Body of pancreas (tissue), 4 donors: ENCODE measurements at regions not wholly inside any gene's neighbourhood (a gene's known extent, or its start where the extent isn't known, plus 50 kb on each side); places are given as distances from the start of the nearest gene placed in this dataset.

Source experiments
- ATAC-seq: fragments of 150-250 bp; one replicate; pipeline ENCODE4 v1.9.1; 2016
- DNase-seq, 4 donors: peaks; one replicate each; pipeline ENCODE4 v3.0.0-alpha.2; 2019
- H3K27ac ChIP-seq, 4 donors: fragments of 200-600 bp; sonication (generic); 1 replicate in 3 of 4; 2 replicates in 1 of 4; pipeline versions ENCODE4 v1.5.1 to v1.6.1; 2016 to 2019; ENCODE audit warnings: mild to moderate bottlenecking in 1 of 4, mixed read lengths in 1 of 4, moderate library complexity in 1 of 4
- H3K27me3 ChIP-seq, 2 donors: fragments of 200-600 bp; sonication (generic); one replicate each; pipeline ENCODE4 v1.6.0; 2016; ENCODE audit warnings: mild to moderate bottlenecking in 1 of 2
- H3K36me3 ChIP-seq, 2 donors: fragments of 200-600 bp; sonication (generic); replicated peaks in 1 of 2; 2 replicates each; pipeline ENCODE4 v1.5.1; 2016; ENCODE audit warnings: low read depth in 2 of 2; ENCODE audit not compliant: insufficient read depth in 1 of 2
- H3K4me1 ChIP-seq: fragments of 200-600 bp; sonication (generic); one replicate; pipeline ENCODE4 v1.6.0; 2016
- H3K4me3 ChIP-seq, 2 donors: fragments of 200-600 bp; sonication (generic); 1 replicate in 1 of 2; 2 replicates in 1 of 2; pipeline ENCODE4 v1.5.1; 2016 to 2019
- H3K9me3 ChIP-seq, 3 donors: fragments of 200-600 bp; sonication (generic); 1 replicate in 2 of 3; 2 replicates in 1 of 3; pipeline ENCODE4 v1.5.1; 2016
- CTCF ChIP-seq, 7 experiments: fragments of 450-650 bp in 4 of 7; fragments of 200-600 bp in 3 of 7; sonication (generic) in 3 of 7; IDR thresholded peaks; one replicate each; pipeline ENCODE4 v1.5.1; 2016 to 2019; ENCODE audit warnings: antibody characterized with exemption in 7 of 7
- POLR2A ChIP-seq, 3 donors: fragments of 450-650 bp; IDR thresholded peaks; one replicate each; pipeline ENCODE4 v1.6.1; 2016; ENCODE audit warnings: antibody characterized with exemption in 3 of 3, mild to moderate bottlenecking in 2 of 3
- WGBS, 2 donors: methylation state at CpG; one replicate each; pipeline ENCODE4 v1.1.5; 2017; 5-methylcytosine and 5-hydroxymethylcytosine counted together
- intact Hi-C: fragments of 100-400 bp; cut with DNase I; formaldehyde crosslinking; loops from one replicate; pipeline ENCODE4 v1.15.1; 2023

- intact Hi-C loops: no loop called here
- ATAC-seq: no peak
- WGBS, 2 donors: 44 to 69% methylated on average over 5 to 6 of the region's 6 CpGs
These were observed 83.5 kb upstream of the C14orf180 start for GRCh38 chr14:104496095-104496494.

GRCh38 chr14:104499784-104500760, 79.5 kb upstream of the C14orf180 start:
- Histone ChIP-seq H3K27ac (no peak overlapping the region), H3K36me3 (no peaks in the 10 kb centered on the region), H3K4me3 (no peak overlapping the region), H3K4me1 (no peaks in the 10 kb centered on the region), H3K9me3 (no peaks in the 10 kb centered on the region), H3K27me3 (no peaks in the 10 kb centered on the region)
- intact Hi-C loops: no loop called here
- DNase-seq: no peak
- TF ChIP-seq POLR2A (IDR thresholded peaks at IDR 0.05): no peak
- TF ChIP-seq CTCF (IDR thresholded peaks at IDR 0.05): no peak
- ATAC-seq: no peak
- WGBS, 2 donors: 68 to 74% methylated on average over 10 to 15 of the region's 15 CpGs

More at GRCh38 chr14:104496095-104496494, 83.5 kb upstream of the C14orf180 start:
- Histone ChIP-seq H3K27me3 (no peaks in the 10 kb centered on the region), H3K4me1 (no peaks in the 10 kb centered on the region), H3K27ac (no peak overlapping the region), H3K9me3 (no peaks in the 10 kb centered on the region), H3K4me3 (no peak overlapping the region), H3K36me3 (no peaks in the 10 kb centered on the region)
- DNase-seq: no peak
- TF ChIP-seq POLR2A (IDR thresholded peaks at IDR 0.05): no peak
- no peak for TF ChIP-seq CTCF (IDR thresholded peaks at IDR 0.05)

- H3K27ac ChIP-seq: no peak overlapping the region
- H3K27me3 ChIP-seq: no peaks in the 10 kb centered on the region
- H3K4me3 ChIP-seq: no peak overlapping the region
- WGBS, 2 donors: 86 to 88% methylated on average over 1 of the region's 1 CpG
- no peaks in the 10 kb centered on the region for H3K36me3 ChIP-seq
- ATAC-seq (no peak), DNase-seq (no peak)
- no peaks in the 10 kb centered on the region for H3K4me1 ChIP-seq
- no peak for TF ChIP-seq CTCF (IDR thresholded peaks at IDR 0.05)
- TF ChIP-seq POLR2A (IDR thresholded peaks at IDR 0.05): no peak
- no peaks in the 10 kb centered on the region for H3K9me3 ChIP-seq
- intact Hi-C loops: no loop called here
These were observed 77.5 kb upstream of the C14orf180 start for GRCh38 chr14:104502060-104502459.

GRCh38 chr14:104503691-104504090, 75.9 kb upstream of the C14orf180 start:
- no peak for ATAC-seq

More at GRCh38 chr14:104503691-104504090, 75.9 kb upstream of the C14orf180 start:
- H3K27ac ChIP-seq: no peak overlapping the region
- DNase-seq: no peak
- intact Hi-C loops: no loop called here
- no peaks in the 10 kb centered on the region for H3K36me3 ChIP-seq
- no peak overlapping the region for H3K4me3 ChIP-seq
- H3K4me1 ChIP-seq: no peaks in the 10 kb centered on the region
- TF ChIP-seq CTCF (IDR thresholded peaks at IDR 0.05) (no peak), POLR2A (IDR thresholded peaks at IDR 0.05) (no peak)
- H3K27me3 ChIP-seq: no peaks in the 10 kb centered on the region
- WGBS, 2 donors: 48 to 63% methylated on average over 5 to 6 of the region's 6 CpGs
- no peaks in the 10 kb centered on the region for H3K9me3 ChIP-seq
